ENCODE measurements at regions not wholly inside any gene's neighbourhood (a gene's known extent, or its start where the extent isn't known, plus 50 kb on each side); places are given as distances from the start of the nearest gene placed in this dataset.
"Not testable (repeated sequence)": the region's sequence is repeated elsewhere in the genome, so short reads cannot be mapped to it uniquely, and the experiment has no call there.

DNA sequence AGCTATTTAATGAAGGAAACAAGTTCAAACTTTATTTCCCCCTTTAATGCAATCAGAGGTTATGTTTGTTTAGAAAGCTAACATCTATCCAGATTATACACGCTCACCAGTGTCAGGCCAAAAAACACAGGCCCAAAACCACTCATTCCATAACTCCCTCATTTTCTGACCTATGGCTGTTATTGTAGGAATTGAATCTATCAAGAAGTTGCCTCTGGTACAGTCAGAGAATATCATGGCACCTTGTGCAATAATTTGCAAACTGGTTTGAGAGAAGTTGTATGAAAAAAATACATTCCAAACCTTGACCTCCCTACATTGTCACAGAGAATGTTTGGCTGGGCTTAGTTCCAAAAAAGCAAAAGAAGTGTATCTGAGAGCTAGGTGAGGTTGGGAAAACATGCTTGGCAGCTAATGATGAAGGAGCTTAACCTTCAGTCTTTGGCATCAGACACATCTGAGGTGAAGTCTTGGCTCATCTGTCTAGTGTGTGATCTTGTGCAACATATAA, 591.0 kb downstream of the ANKRD50 start:
- H3K4me3 ChIP-seq (ENCODE audit: low read depth, low read length), result no peak overlapping the region
- TF ChIP-seq, protein P1, sequence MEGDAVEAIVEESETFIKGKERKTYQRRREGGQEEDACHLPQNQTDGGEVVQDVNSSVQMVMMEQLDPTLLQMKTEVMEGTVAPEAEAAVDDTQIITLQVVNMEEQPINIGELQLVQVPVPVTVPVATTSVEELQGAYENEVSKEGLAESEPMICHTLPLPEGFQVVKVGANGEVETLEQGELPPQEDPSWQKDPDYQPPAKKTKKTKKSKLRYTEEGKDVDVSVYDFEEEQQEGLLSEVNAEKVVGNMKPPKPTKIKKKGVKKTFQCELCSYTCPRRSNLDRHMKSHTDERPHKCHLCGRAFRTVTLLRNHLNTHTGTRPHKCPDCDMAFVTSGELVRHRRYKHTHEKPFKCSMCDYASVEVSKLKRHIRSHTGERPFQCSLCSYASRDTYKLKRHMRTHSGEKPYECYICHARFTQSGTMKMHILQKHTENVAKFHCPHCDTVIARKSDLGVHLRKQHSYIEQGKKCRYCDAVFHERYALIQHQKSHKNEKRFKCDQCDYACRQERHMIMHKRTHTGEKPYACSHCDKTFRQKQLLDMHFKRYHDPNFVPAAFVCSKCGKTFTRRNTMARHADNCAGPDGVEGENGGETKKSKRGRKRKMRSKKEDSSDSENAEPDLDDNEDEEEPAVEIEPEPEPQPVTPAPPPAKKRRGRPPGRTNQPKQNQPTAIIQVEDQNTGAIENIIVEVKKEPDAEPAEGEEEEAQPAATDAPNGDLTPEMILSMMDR (IDR thresholded peaks at IDR 0.05; ENCODE audit: insufficient read depth, low read depth, low read length, missing control alignments), result no peak
- DNase-seq (ENCODE audit: low read depth), result no peak

DNA sequence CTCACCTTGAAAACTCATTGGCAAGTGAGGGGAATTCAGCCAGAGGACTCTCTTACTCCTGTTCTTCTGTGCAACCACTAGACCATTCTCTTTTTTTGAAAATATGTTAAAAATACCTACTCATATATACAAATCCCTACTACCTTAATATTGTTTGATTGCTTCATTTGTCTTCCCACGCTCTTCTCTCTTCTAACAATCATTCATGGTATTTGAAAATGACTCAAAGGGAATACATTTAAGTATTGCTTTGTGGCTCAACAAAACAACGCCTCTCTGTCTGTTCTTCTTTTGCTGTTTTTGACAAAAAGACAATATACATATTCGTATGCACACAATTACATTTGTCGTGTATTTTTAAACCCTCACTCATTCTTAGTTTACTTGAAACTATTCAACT, 589.4 kb downstream of the ANKRD50 start:
- no peak for DNase-seq (ENCODE audit: low read depth)
- TF ChIP-seq, protein P1 (IDR thresholded peaks at IDR 0.05; ENCODE audit: insufficient read depth, low read depth, low read length, missing control alignments), result no peak
- H3K4me3 ChIP-seq (ENCODE audit: low read depth, low read length), result no peak overlapping the region

DNA sequence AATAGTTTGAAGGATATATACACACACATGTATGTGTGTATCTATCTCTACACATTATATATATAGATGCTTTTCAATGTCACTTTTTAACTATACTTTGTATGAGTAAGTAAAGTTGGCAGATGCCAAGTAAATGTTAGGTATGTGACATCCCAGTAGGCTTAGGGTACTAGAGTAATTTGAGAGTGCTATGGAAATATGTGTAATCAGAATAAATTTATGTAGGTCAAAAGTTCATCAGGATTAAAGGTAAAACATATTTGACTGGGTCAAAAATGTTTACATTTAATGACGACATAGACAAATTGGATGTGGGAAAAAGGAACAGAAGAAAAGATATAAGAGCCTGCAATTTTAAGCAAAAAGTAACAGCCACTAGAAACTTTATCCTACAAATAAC, 588.8 kb downstream of the ANKRD50 start:
- TF ChIP-seq, protein P1 (IDR thresholded peaks at IDR 0.05; ENCODE audit: insufficient read depth, low read depth, low read length, missing control alignments), result no peak
- no peak overlapping the region for H3K4me3 ChIP-seq (ENCODE audit: low read depth, low read length)
- DNase-seq (ENCODE audit: low read depth), result no peak

DNA sequence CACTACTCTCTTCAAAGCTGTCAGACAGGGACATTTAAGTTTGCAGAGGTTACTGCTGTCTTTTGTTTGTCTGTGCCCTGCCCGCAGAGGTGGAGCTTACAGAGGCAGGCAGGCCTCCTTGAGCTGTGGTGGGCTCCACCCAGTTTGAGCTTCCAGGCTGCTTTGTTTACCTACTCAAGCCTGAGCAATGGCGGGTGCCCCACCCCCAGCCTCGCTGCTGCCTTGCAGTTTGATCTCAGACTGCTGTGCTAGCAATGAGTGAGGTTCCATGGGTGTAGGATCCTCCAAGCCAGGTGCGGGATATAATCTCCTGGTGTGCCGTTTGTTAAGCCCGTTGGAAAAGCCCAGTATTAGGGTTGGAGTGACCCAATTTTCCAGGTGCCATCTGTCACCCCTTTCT, 581.2 kb downstream of the ANKRD50 start:
- H3K4me3 ChIP-seq (ENCODE audit: low read depth, low read length); DNase-seq (ENCODE audit: low read depth): not testable (repeated sequence)

DNA sequence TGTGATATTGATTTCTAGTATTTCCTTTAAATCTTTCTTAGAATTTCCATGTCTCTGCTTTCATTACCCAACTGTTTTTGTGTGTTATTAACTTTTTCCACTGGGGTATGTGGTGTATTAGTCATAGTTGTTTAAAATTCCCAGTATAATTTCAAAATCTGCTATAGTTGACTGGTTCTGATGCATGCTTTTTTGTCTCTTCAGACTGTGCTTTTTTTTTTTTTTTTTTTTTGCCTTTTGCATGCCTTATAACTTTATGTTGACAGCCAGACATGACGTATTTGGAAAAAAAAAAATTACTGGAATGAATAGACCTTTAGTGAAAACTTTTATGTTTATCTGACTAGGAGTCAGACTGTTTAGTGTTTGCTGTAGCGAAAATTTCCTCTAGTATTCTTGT, 580.4 kb downstream of the ANKRD50 start:
- H3K4me3 ChIP-seq (ENCODE audit: low read depth, low read length), result no peak overlapping the region
- DNase-seq (ENCODE audit: low read depth), result no peak
- TF ChIP-seq, protein P1 (IDR thresholded peaks at IDR 0.05; ENCODE audit: insufficient read depth, low read depth, low read length, missing control alignments), result no peak

DNA sequence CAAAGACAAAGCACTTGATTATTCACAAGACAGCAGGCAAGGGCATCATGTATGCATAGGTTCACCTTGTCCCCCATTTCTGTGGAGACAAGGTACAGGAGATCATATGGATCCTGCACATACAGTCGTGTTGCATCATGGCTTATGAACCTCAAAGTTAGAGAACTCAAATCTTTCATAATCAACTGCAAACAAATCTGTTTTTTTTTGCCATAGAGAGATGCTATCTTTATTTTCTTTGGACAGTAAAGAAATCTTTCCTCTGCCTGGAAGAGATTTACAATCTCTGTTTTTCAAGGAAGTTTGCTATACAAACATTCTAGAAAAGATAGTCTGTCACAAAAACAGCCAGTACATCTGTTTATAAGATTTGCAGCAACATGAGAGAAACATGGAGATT, 578.8 kb downstream of the ANKRD50 start:
- H3K4me3 ChIP-seq (ENCODE audit: low read depth, low read length), result no peak overlapping the region
- DNase-seq (ENCODE audit: low read depth), result no peak
- TF ChIP-seq, protein P1 (IDR thresholded peaks at IDR 0.05; ENCODE audit: insufficient read depth, low read depth, low read length, missing control alignments), result no peak

DNA sequence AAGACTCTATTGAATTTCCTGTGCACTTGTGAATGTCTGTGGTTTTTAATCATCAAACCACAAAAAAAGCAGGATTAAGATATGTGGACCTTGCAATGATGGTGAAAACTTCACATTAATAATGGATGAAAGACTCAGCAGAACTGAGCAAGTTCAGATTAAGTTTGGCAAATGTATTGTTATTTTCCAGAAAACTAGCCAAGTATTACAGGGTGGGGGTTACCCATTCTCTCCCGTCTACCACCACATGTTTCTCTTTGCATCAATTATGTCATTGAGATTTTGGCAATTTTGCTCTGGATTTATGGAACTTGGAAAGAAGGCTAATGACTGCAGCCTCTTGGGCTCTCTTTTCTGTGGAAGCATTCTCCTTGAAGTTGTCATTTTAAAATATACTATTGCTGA, 577.1 kb downstream of the ANKRD50 start:
- TF ChIP-seq, protein P1 (IDR thresholded peaks at IDR 0.05; ENCODE audit: insufficient read depth, low read depth, low read length, missing control alignments), result no peak

More for the DNA sequence above, 577.1 kb downstream of the ANKRD50 start:
- no peak for DNase-seq (ENCODE audit: low read depth)
- H3K4me3 ChIP-seq (ENCODE audit: low read depth, low read length), result no peak overlapping the region

All from GM12865 (cell line).